Endothelial cell of umbilical vein (primary cell): ENCODE measurements at regions not wholly inside any gene's neighbourhood (a gene's known extent, or its start where the extent isn't known, plus 50 kb on each side); places are given as distances from the start of the nearest gene placed in this dataset.

ENCODE experiments used
- BruUV-seq: library from RNA; stranded (reverse); fragments of 400-500 nt; replicated peaks from 2 replicates; lab custom pipeline; 2021; lab: Mats Ljungman, UMichigan
- CTCF ChIA-PET: fragments of 300-600, 350-600 bp; sonication (Branson Sonifier 250); formaldehyde crosslinking; loops from one replicate; lab custom pipeline; 2021; ENCODE audit warnings: antibody characterized with exemption, inconsistent platforms; lab: Charles Lee
- POLR2A ChIA-PET: fragments of 300-600, 350-600 bp; sonication (Branson Sonifier 250); formaldehyde crosslinking; loops from one replicate; lab custom pipeline; 2021; ENCODE audit warnings: antibody characterized with exemption, inconsistent platforms; lab: Charles Lee
- DNase-seq: peaks from one replicate; pipeline ENCODE4 v3.0.0-alpha.2; 2011; ENCODE audit warnings: low read depth, low spot score
- FAIRE-seq: peaks from 2 replicates; lab custom pipeline; 2011; peaks lifted over from hg19 to GRCh38; lab: Jason Lieb, UNC
- H2AFZ ChIP-seq: 2 replicates; pipeline ENCODE4 v1.6.0; 2012; ENCODE audit warnings: low read depth, low read length, control low read depth, inconsistent platforms
- H3K27ac ChIP-seq: 2 replicates; pipeline ENCODE4 v1.5.1; 2011; ENCODE audit warnings: low read depth, mild to moderate bottlenecking, control low read depth, low read length, moderate library complexity; ENCODE audit not compliant: insufficient read depth
- H3K27me3 ChIP-seq, 2 experiments: 2 replicates each; pipeline versions ENCODE4 v1.6.0 to v1.6.1; 2011; ENCODE audit warnings: low read length in 2 of 2, mixed read lengths in 1 of 2; ENCODE audit not compliant: control insufficient read depth in 2 of 2, insufficient read depth in 2 of 2
- H3K36me3 ChIP-seq, 2 experiments: 2 replicates in 1 of 2; 3 replicates in 1 of 2; pipeline ENCODE4 v1.5.1; 2011; ENCODE audit warnings: low read length in 2 of 2, mild to moderate bottlenecking in 1 of 2, moderate library complexity in 1 of 2; ENCODE audit not compliant: control insufficient read depth in 2 of 2, insufficient read depth in 2 of 2; ENCODE audit errors: extremely low read depth in 1 of 2
- H3K4me1 ChIP-seq: 3 replicates; pipeline ENCODE4 v1.5.1; 2011; ENCODE audit warnings: mild to moderate bottlenecking, low read length; ENCODE audit not compliant: control insufficient read depth, insufficient read depth; ENCODE audit errors: extremely low read depth
- H3K4me2 ChIP-seq: 2 replicates; pipeline ENCODE4 v1.6.1; 2011; ENCODE audit warnings: low read length, control low read depth, mixed read lengths; ENCODE audit not compliant: insufficient read depth
- H3K4me3 ChIP-seq, 3 experiments: fragments of 200-600 bp in 1 of 3; sonication (generic), shearing (Covaris generic) in 1 of 3; replicated peaks in 1 of 3; 2 replicates each; pipeline ENCODE4 v1.5.1; 2011 to 2016; ENCODE audit warnings: control low read depth in 3 of 3, low read length in 3 of 3, mild to moderate bottlenecking in 2 of 3, inconsistent platforms in 1 of 3, low read depth in 1 of 3, moderate library complexity in 1 of 3; ENCODE audit not compliant: insufficient read depth in 1 of 3
- H3K79me2 ChIP-seq: 2 replicates; pipeline ENCODE4 v1.6.0; 2012; ENCODE audit warnings: low read length, inconsistent platforms; ENCODE audit not compliant: control insufficient read depth, insufficient read depth
- H3K9ac ChIP-seq: replicated peaks from 2 replicates; pipeline ENCODE3; 2011; ENCODE audit warnings: low read length, control low read depth; ENCODE audit not compliant: insufficient read depth; ENCODE audit errors: extremely low read depth
- H3K9me1 ChIP-seq: replicated peaks from 3 replicates; pipeline ENCODE4 v1.6.0; 2011; ENCODE audit warnings: mild to moderate bottlenecking, low read length; ENCODE audit not compliant: control insufficient read depth, insufficient read depth; ENCODE audit errors: extremely low read depth
- H3K9me3 ChIP-seq: replicated peaks from 2 replicates; pipeline ENCODE4 v1.5.1; 2012; ENCODE audit warnings: low read length, inconsistent platforms; ENCODE audit not compliant: control insufficient read depth, insufficient read depth
- H4K20me1 ChIP-seq: replicated peaks from 2 replicates; pipeline ENCODE3; 2011; ENCODE audit warnings: mild to moderate bottlenecking, low read length; ENCODE audit not compliant: control insufficient read depth, insufficient read depth; ENCODE audit errors: extremely low read depth
- EZH2 ChIP-seq: IDR thresholded peaks from 2 replicates; pipeline ENCODE4 v1.6.1; 2012; ENCODE audit warnings: borderline replicate concordance, low read depth, mild to moderate bottlenecking, moderate library complexity, low read length, inconsistent platforms; ENCODE audit not compliant: severe bottlenecking
- FOS ChIP-seq: IDR thresholded peaks from 2 replicates; pipeline ENCODE4 v1.6.1; 2011; ENCODE audit warnings: mild to moderate bottlenecking, low read length, moderate library complexity, borderline replicate concordance; ENCODE audit not compliant: insufficient read depth
- GATA2 ChIP-seq: IDR thresholded peaks from 2 replicates; pipeline ENCODE4 v1.7.0; 2011; ENCODE audit warnings: low read depth, mild to moderate bottlenecking, moderate library complexity, mixed read lengths, low read length; ENCODE audit not compliant: insufficient read length, insufficient read depth
- JUN ChIP-seq: IDR thresholded peaks from 2 replicates; pipeline ENCODE4 v1.6.1; 2011; ENCODE audit warnings: borderline replicate concordance, low read depth; ENCODE audit not compliant: insufficient read length, insufficient read depth
- MAX ChIP-seq: IDR thresholded peaks from 2 replicates; pipeline ENCODE4 v1.6.1; 2011; ENCODE audit not compliant: insufficient read depth, insufficient read length
- MYC ChIP-seq: IDR thresholded peaks from one replicate; pipeline ENCODE4 v1.6.1; 2011; ENCODE audit warnings: mild to moderate bottlenecking, low read depth, low read length
- POLR2A ChIP-seq: IDR thresholded peaks from 2 replicates; pipeline ENCODE4 v1.6.1; 2012; ENCODE audit warnings: low read depth, mild to moderate bottlenecking, control low read depth, low read length
- POLR2AphosphoS5 ChIP-seq: IDR thresholded peaks from 2 replicates; pipeline ENCODE4 v1.6.1; 2012; ENCODE audit warnings: low read depth, mild to moderate bottlenecking, control low read depth, low read length, moderate library complexity; ENCODE audit not compliant: insufficient read depth
- dilution Hi-C: fragments of 300-500 bp; cut with MboI; formaldehyde crosslinking; loops from one replicate; pipeline ENCODE4 v1.15.0; 2019; ENCODE audit warnings: low sequenced_read_pairs; ENCODE audit not compliant: extremely low pct_ligation_motif_present
- intact Hi-C: fragments of 100-400 bp; cut with micrococcal nuclease; formaldehyde crosslinking; loops from one replicate; pipeline ENCODE4 v1.10.0; 2022
- TF ChIP-seq, protein P1 (sequence below), 2 donors: IDR thresholded peaks; 1 replicate in 1 of 2; 2 replicates in 1 of 2; pipeline ENCODE4 v1.5.1; 2011; ENCODE audit warnings: low read length in 2 of 2, mild to moderate bottlenecking in 2 of 2, moderate library complexity in 2 of 2, control low read depth in 1 of 2, inconsistent platforms in 1 of 2, low read depth in 1 of 2; ENCODE audit not compliant: insufficient read depth in 1 of 2; ENCODE audit errors: extremely low read depth in 1 of 2

DNA sequence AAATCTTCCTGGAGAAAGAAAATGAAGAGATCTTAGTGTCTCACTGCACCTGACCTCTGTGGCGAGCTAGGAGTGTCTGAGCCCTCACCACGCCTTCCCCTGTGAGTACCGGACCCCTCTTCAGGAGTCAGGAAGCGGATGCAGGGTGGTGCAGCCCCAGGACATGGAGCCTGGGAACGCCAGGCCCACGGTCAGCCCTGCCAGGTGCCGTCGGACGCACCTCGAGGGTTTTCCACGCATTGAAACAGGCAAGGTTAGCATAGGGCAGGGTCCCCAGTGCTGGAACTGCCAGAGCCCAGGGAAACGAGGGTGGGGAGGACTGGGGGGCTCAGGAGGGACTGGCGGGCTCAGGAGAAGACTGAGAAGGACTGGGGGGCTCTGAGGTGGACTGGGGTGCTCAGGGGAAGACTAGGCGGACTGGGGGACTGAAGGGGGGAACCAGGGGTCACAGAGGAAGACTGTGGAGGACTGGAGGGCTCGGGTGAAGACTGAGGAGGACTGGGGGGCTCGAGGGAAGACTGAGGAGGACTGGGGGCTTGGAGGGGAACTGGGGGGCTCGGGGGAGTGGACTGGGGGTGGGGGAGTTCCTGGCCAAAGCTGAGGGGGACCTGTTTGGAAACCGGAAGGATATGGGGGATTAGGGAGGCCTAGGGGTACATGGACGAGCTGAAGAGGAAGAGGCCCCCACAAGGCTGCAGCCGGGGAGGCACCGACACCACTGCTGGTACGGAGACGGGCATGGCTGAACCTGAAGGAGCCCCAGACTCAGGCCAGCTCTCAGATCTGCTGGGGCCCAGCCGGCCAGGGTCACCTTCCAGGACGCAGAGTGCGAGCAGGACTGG lies 65.2 kb upstream of the SNTG2 start:
- no peak for DNase-seq
- Histone ChIP-seq H3K4me1 (no peaks in the 10 kb centered on the region), H3K36me3 (no peaks in the 10 kb centered on the region), H3K9me1 (no peaks in the 10 kb centered on the region), H2AFZ (no peak overlapping the region), H3K4me3 (no peak overlapping the region), H3K9ac (no peak overlapping the region), H3K79me2 (no peaks in the 10 kb centered on the region), H3K27ac (no peak overlapping the region), H3K4me2 (no peak overlapping the region), H4K20me1 (no peaks in the 10 kb centered on the region), H3K9me3 (peaks cover 2% of the 10 kb centered on the region), H3K27me3 (no peaks in the 10 kb centered on the region)
- ChIA-PET POLR2A (no interaction called here), CTCF (no interaction called here)
- BruUV-seq: no TSS peak
- dilution Hi-C loops (no loop called here), intact Hi-C loops (no loop called here)
- FAIRE-seq: no peak
- TF ChIP-seq, protein P1, sequence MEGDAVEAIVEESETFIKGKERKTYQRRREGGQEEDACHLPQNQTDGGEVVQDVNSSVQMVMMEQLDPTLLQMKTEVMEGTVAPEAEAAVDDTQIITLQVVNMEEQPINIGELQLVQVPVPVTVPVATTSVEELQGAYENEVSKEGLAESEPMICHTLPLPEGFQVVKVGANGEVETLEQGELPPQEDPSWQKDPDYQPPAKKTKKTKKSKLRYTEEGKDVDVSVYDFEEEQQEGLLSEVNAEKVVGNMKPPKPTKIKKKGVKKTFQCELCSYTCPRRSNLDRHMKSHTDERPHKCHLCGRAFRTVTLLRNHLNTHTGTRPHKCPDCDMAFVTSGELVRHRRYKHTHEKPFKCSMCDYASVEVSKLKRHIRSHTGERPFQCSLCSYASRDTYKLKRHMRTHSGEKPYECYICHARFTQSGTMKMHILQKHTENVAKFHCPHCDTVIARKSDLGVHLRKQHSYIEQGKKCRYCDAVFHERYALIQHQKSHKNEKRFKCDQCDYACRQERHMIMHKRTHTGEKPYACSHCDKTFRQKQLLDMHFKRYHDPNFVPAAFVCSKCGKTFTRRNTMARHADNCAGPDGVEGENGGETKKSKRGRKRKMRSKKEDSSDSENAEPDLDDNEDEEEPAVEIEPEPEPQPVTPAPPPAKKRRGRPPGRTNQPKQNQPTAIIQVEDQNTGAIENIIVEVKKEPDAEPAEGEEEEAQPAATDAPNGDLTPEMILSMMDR (IDR thresholded peaks at IDR 0.05; ENCODE audit: extremely low read depth in 1 of 2, insufficient read depth in 1 of 2, low read depth in 1 of 2, low read length in 2 of 2): no peak
- TF ChIP-seq MAX (no peak), EZH2 (no peak), JUN (no peak), GATA2 (no peak), FOS (no peak), POLR2AphosphoS5 (no peak), MYC (no peak), POLR2A (no peak)
